ENCODE measurements at regions not wholly inside any gene's neighbourhood (a gene's known extent, or its start where the extent isn't known, plus 50 kb on each side); places are given as distances from the start of the nearest gene placed in this dataset.

DNA sequence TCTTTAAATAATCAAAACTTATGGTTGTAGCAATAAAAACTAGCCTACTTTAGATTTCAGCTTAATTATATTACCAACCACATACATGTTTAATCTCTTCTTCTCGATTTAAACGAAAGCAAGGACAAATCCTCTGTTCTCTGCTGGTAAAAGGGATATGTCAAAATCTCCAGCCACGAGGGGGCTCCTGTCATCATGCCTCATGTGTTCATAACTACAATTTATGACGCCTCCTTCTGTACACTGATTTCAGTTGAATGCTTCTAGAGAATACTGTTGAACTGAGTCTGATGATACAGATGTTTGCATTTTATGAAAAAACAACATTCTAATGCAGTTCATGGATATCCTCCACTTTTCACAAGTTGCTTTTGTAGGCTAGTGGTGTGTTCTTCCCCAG is 220.0 kb upstream of the DPP6 start:
- TF ChIP-seq CTCF (conservative IDR thresholded peaks at IDR 0.05; ENCODE audit: low read depth, low read length): no peak
- TF ChIP-seq EZH2 (IDR thresholded peaks at IDR 0.05; ENCODE audit: borderline replicate concordance, low read depth, low read length, poor library complexity, severe bottlenecking): no peak

Data from A673 (cell line).